Heart left ventricle (tissue), 16 donors: ENCODE measurements at regions not wholly inside any gene's neighbourhood (a gene's known extent, or its start where the extent isn't known, plus 50 kb on each side); places are given as distances from the start of the nearest gene placed in this dataset.
A peak's percentile ranks its signal among the peaks of the same experiment; 100 is the strongest.

Experiments
- ATAC-seq, 4 donors: fragments of 200-7000 bp; cut with Tn5 transposase; one replicate each; pipeline ENCODE4 v1.9.1; 2020 to 2022; ENCODE audit warnings: moderate library complexity in 4 of 4, mild to moderate bottlenecking in 3 of 4, moderate number of reproducible peaks in 1 of 4
- DNase-seq, 5 donors: peaks; one replicate each; pipeline ENCODE4 v3.0.0-alpha.2; 2020
- H3K27ac ChIP-seq, 12 donors: fragments of 200-600 bp; sonication (generic) in 4 of 12; one replicate each; pipeline versions ENCODE4 v1.5.0 to v1.8.0; 2016 to 2022; ENCODE audit warnings: mild to moderate bottlenecking in 2 of 12
- H3K27me3 ChIP-seq, 9 donors: fragments of 200-600 bp; sonication (generic) in 2 of 9; one replicate each; pipeline versions ENCODE4 v1.5.1 to v1.8.0; 2016 to 2022; ENCODE audit warnings: mild to moderate bottlenecking in 3 of 9
- H3K36me3 ChIP-seq, 9 donors: fragments of 200-600 bp; sonication (generic) in 2 of 9; one replicate each; pipeline versions ENCODE4 v1.5.0 to v1.8.0; 2018 to 2022; ENCODE audit warnings: mild to moderate bottlenecking in 2 of 9
- H3K4me1 ChIP-seq, 12 donors: fragments of 200-600 bp; sonication (generic) in 4 of 12; one replicate each; pipeline versions ENCODE4 v1.5.0 to v1.8.0; 2016 to 2022; ENCODE audit warnings: mild to moderate bottlenecking in 3 of 12
- H3K4me3 ChIP-seq, 12 donors: fragments of 200-600 bp; sonication (generic) in 4 of 12; one replicate each; pipeline versions ENCODE4 v1.5.0 to v1.8.0; 2017 to 2022; ENCODE audit warnings: mild to moderate bottlenecking in 9 of 12, moderate library complexity in 4 of 12
- H3K9me3 ChIP-seq, 12 donors: fragments of 200-600 bp; sonication (generic) in 4 of 12; one replicate each; pipeline versions ENCODE4 v1.5.0 to v1.8.0; 2016 to 2022; ENCODE audit warnings: mild to moderate bottlenecking in 1 of 12
- CTCF ChIP-seq, 12 donors: fragments of 200-600 bp; sonication (generic) in 4 of 12; IDR thresholded peaks; one replicate each; pipeline versions ENCODE4 v1.5.0 to v1.8.0; 2018 to 2022; ENCODE audit warnings: antibody characterized with exemption in 12 of 12, mild to moderate bottlenecking in 5 of 12
- POLR2A ChIP-seq, 2 donors: fragments of 450-650 bp; IDR thresholded peaks; one replicate each; pipeline ENCODE4 v1.6.1; 2017; ENCODE audit warnings: antibody characterized with exemption in 2 of 2, mild to moderate bottlenecking in 2 of 2, moderate library complexity in 2 of 2
- WGBS, 4 donors: extraction: QIAGEN DNeasy Blood & Tissue Kit in 2 of 4; methylation state at CpG; one replicate each; pipeline versions ENCODE4 v1.1.5 to v1.1.7; 2013 to 2018; 5-methylcytosine and 5-hydroxymethylcytosine counted together
- intact Hi-C, 10 donors: fragments of 100-400 bp; cut with DNase I; formaldehyde crosslinking; loops; one replicate each; pipeline versions ENCODE4 v1.11.1 to v1.14.2; 2022
- donor health status: ischemic (EF 13 %, LVEDD 7.1; RV severe dilation, severe dysfunction).
- donor health status: healthy with polysubstance abuse.
- donor health status: DM: no; HTN: yes; CAD: no.
- donor health status: DM: no; HTN: no; CAD: no.
- donor health status: ischemic (EF 25% LVEDD 6.9; RV normal size, moderate dysfunction).
- donor health status: ischemic (EF 25% LVEDD 5.7; RV mildly dilated, moderate dysfunction).
- donor health status: healthy.
- donor health status: DM: yes; HTN: yes; CAD: no.
- donor health status: ischemic (EF 35%, LVEDD 5.7; RV mildly dilated, moderate dysfunction).
- donor health status: nonischemic (EF 11% LVEDD 7.7; RV severe dilation, severe dysfunction).
- donor health status: DM: yes; HTN: yes; CAD: no.
- donor health status: PGD.
- donor health status: ischemic (EF 29% LVEDD 5.4; RV normal size, mild dysfunction).
- donor health status: nonischemic (EF 23%, LVEDD 6.1; RV moderate dilation, normal function).

DNA sequence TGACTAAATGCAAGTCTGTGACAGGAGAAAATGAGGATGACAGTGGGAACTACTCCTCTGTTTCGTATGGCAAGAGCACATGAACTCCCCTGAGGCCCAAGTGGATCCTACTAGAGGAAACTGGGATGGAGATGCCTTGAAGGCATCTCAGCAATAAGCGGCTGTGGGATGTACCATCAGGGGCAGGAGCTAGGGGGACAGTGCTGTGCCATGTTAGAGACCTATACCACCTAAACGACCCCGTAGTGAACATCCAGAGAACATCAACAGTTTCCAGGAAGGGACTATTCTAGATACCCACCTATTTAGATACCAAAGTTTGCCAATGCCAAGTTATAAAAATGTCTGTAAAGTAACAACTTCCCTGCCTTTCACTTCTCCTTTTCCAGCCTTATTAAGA, 860.8 kb upstream of the ACVR2A start:
- Histone ChIP-seq H3K9me3 (no peaks in the 10 kb centered on the region), H3K27me3 (peaks cover 0 to 4% (median 0%) of the 10 kb centered on the region in 9 donors), H3K36me3 (no peaks in the 10 kb centered on the region), H3K4me1 (no peaks in the 10 kb centered on the region), H3K4me3 (no peak overlapping the region), H3K27ac (no peak overlapping the region)
- no peak for TF ChIP-seq POLR2A (IDR thresholded peaks at IDR 0.05)
- no peak for TF ChIP-seq CTCF (IDR thresholded peaks at IDR 0.05)
- intact Hi-C loops, result no loop called here
- ATAC-seq, result no peak
- 59 to 71% (median 68%) methylated on average over 4 of the region's 4 CpGs for WGBS, 4 donors
- DNase-seq, result no peak

DNA sequence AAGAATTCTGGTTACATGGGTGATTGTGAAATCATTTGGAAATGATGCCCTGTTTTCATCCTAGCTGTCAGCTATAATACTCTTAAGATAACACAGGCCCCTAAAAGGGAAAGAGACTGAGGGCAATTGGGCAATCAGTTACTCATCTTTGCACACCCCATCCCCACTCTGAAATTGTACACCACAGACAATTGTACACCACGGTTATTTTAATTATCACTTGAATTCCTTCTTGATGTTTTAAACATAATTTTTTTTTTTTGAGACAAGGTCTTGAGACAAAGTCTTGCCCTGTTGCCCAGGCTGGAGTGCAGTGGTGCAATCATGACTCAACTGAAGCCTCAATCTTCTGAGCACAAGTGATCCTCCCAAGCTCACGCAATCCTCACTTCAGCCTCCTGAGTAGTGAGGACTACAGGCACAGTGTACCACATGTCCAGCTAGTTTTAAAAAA, 862.4 kb upstream of the ACVR2A start:
- H3K36me3 ChIP-seq, result no peaks in the 10 kb centered on the region
- intact Hi-C loops, result no loop called here
- no peak for TF ChIP-seq CTCF (IDR thresholded peaks at IDR 0.05)
- no peak for TF ChIP-seq POLR2A (IDR thresholded peaks at IDR 0.05)
- ATAC-seq (no peak), DNase-seq (no peak)
- H3K4me1 ChIP-seq, result no peaks in the 10 kb centered on the region
- no peak overlapping the region for H3K4me3 ChIP-seq
- H3K27me3 ChIP-seq, result peaks cover 0 to 4% (median 0%) of the 10 kb centered on the region in 9 donors
- peak overlapping the region in 1 of 12 donors; percentile 56 for H3K27ac ChIP-seq
- WGBS, 4 donors, result 77 to 80% (median 78%) methylated on average over 2 of the region's 2 CpGs
- no peaks in the 10 kb centered on the region for H3K9me3 ChIP-seq

DNA sequence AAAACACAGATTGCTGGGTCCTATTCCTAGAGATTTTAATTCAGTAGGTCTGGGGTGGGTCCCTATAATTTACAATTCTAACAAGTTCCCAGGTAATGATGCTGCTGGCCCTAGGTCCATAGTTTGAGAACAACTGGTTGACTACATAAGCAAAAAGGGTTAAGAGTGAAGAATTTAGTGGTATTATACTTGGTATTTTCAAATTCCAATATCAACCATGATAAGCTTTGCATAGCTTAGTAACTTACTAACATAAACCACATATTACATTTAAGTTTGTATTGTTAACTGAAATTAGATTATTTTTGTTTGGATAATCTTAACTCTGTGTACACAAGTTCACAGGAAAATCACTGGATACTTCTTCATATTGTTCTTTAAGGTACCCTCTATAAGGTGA, 862.9 kb upstream of the ACVR2A start:
- Histone ChIP-seq H3K36me3 (no peaks in the 10 kb centered on the region), H3K9me3 (no peaks in the 10 kb centered on the region), H3K27ac (peak overlapping the region in 1 of 12 donors; percentile 27), H3K4me3 (no peak overlapping the region), H3K4me1 (no peaks in the 10 kb centered on the region), H3K27me3 (peaks cover 0 to 4% (median 0%) of the 10 kb centered on the region in 9 donors)
- no peak for ATAC-seq
- TF ChIP-seq POLR2A (IDR thresholded peaks at IDR 0.05) (no peak), CTCF (IDR thresholded peaks at IDR 0.05) (no peak)
- no peak for DNase-seq
- intact Hi-C loops, result no loop called here

DNA sequence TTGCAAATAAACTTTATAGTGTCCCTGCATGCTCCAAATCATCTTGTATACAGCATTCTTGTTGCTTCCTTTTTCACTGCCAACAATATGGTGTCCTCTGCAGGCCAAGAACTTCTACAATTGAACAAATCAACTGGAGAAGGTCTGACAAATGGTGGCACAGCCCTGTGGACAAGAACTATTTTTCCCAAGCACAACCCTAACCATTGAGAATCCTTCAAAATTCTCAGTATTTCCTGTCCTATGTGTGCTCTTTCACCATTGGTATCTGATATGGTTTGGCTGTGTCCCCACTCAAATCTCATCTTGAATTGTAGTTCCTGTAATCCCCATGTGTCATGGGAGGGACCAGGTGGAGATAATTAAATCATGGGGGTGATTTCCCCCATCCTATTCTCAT, 865.1 kb upstream of the ACVR2A start:
- intact Hi-C loops, result no loop called here
- no peak for DNase-seq
- TF ChIP-seq CTCF (IDR thresholded peaks at IDR 0.05) (no peak), POLR2A (IDR thresholded peaks at IDR 0.05) (no peak)

More for the DNA sequence above, 865.1 kb upstream of the ACVR2A start:
- no peak for ATAC-seq
- H3K4me3 ChIP-seq, result no peak overlapping the region
- H3K36me3 ChIP-seq, result no peaks in the 10 kb centered on the region
- H3K9me3 ChIP-seq, result no peaks in the 10 kb centered on the region
- peaks cover 0 to 4% (median 0%) of the 10 kb centered on the region in 9 donors for H3K27me3 ChIP-seq
- H3K4me1 ChIP-seq, result no peaks in the 10 kb centered on the region
- no peak overlapping the region for H3K27ac ChIP-seq
